WTC11 (cell line): ENCODE measurements at regions not wholly inside any gene's neighbourhood (a gene's known extent, or its start where the extent isn't known, plus 50 kb on each side); places are given as distances from the start of the nearest gene placed in this dataset.

ENCODE experiments used
- ETV6 ChIP-seq: sonication (generic); formaldehyde crosslinking; IDR thresholded peaks from 2 replicates; pipeline ENCODE4 v1.8.1; 2022; ENCODE audit warnings: mild to moderate bottlenecking, missing genetic modification reagents
- SP1 ChIP-seq: sonication (generic); formaldehyde crosslinking; conservative IDR thresholded peaks from 2 replicates; pipeline ENCODE4 v1.8.1; 2022; ENCODE audit warnings: missing genetic modification reagents
- USF2 ChIP-seq: sonication (generic); formaldehyde crosslinking; IDR thresholded peaks from 2 replicates; pipeline ENCODE4 v1.8.1; 2023; ENCODE audit warnings: mild to moderate bottlenecking, missing genetic modification reagents, moderate library complexity
- ZNF317 ChIP-seq: sonication (generic); formaldehyde crosslinking; IDR thresholded peaks from 2 replicates; pipeline ENCODE4 v1.8.1; 2023; ENCODE audit warnings: low read depth, mild to moderate bottlenecking, moderate library complexity, missing genetic modification reagents, borderline replicate concordance
- TF ChIP-seq, protein P1 (sequence below): fragments of 200-600 bp; IDR thresholded peaks from 2 replicates; pipeline ENCODE4 v1.8.0; 2022; ENCODE audit warnings: antibody characterized with exemption
- TF ChIP-seq, protein P2 (sequence below): sonication (generic); formaldehyde crosslinking; IDR thresholded peaks from 2 replicates; pipeline ENCODE4 v1.8.0; 2023; ENCODE audit warnings: mild to moderate bottlenecking, missing genetic modification reagents
- TF ChIP-seq, protein P3 (sequence below): sonication (generic); formaldehyde crosslinking; IDR thresholded peaks from 2 replicates; pipeline ENCODE4 v1.8.0; 2022; ENCODE audit warnings: mild to moderate bottlenecking, missing genetic modification reagents

- no peak for TF ChIP-seq SP1
- TF ChIP-seq, protein P1, sequence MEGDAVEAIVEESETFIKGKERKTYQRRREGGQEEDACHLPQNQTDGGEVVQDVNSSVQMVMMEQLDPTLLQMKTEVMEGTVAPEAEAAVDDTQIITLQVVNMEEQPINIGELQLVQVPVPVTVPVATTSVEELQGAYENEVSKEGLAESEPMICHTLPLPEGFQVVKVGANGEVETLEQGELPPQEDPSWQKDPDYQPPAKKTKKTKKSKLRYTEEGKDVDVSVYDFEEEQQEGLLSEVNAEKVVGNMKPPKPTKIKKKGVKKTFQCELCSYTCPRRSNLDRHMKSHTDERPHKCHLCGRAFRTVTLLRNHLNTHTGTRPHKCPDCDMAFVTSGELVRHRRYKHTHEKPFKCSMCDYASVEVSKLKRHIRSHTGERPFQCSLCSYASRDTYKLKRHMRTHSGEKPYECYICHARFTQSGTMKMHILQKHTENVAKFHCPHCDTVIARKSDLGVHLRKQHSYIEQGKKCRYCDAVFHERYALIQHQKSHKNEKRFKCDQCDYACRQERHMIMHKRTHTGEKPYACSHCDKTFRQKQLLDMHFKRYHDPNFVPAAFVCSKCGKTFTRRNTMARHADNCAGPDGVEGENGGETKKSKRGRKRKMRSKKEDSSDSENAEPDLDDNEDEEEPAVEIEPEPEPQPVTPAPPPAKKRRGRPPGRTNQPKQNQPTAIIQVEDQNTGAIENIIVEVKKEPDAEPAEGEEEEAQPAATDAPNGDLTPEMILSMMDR, result no peak
- TF ChIP-seq USF2 (CRISPR knock-in tag), result no peak
- no peak for TF ChIP-seq ETV6
- TF ChIP-seq, protein P2, sequence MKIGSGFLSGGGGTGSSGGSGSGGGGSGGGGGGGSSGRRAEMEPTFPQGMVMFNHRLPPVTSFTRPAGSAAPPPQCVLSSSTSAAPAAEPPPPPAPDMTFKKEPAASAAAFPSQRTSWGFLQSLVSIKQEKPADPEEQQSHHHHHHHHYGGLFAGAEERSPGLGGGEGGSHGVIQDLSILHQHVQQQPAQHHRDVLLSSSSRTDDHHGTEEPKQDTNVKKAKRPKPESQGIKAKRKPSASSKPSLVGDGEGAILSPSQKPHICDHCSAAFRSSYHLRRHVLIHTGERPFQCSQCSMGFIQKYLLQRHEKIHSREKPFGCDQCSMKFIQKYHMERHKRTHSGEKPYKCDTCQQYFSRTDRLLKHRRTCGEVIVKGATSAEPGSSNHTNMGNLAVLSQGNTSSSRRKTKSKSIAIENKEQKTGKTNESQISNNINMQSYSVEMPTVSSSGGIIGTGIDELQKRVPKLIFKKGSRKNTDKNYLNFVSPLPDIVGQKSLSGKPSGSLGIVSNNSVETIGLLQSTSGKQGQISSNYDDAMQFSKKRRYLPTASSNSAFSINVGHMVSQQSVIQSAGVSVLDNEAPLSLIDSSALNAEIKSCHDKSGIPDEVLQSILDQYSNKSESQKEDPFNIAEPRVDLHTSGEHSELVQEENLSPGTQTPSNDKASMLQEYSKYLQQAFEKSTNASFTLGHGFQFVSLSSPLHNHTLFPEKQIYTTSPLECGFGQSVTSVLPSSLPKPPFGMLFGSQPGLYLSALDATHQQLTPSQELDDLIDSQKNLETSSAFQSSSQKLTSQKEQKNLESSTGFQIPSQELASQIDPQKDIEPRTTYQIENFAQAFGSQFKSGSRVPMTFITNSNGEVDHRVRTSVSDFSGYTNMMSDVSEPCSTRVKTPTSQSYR, result no peak
- TF ChIP-seq, protein P3, sequence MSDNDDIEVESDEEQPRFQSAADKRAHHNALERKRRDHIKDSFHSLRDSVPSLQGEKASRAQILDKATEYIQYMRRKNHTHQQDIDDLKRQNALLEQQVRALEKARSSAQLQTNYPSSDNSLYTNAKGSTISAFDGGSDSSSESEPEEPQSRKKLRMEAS, result no peak
- no peak for TF ChIP-seq ZNF317
These were observed 1042.1 kb upstream of the LCORL start for GRCh38 chr4:19063662-19064061.
